Neural progenitor cell (in vitro differentiated cells): ENCODE measurements at regions not wholly inside any gene's neighbourhood (a gene's known extent, or its start where the extent isn't known, plus 50 kb on each side); places are given as distances from the start of the nearest gene placed in this dataset.

Experiments used
- DNase-seq: peaks from one replicate; pipeline ENCODE4 v3.0.0-alpha.2; 2016; ENCODE audit warnings: low spot score
- H2AFZ ChIP-seq: fragments of 200-600 bp; sonication (generic); replicated peaks from 2 replicates; pipeline ENCODE4 v1.6.1; 2016; ENCODE audit warnings: antibody characterized with exemption
- H3F3A ChIP-seq: fragments of 200-600 bp; sonication (generic); 2 replicates; pipeline ENCODE4 v1.6.1; 2016; ENCODE audit warnings: antibody characterized with exemption, low read depth
- H3K27ac ChIP-seq: fragments of 200-600 bp; sonication (generic); 2 replicates; pipeline ENCODE4 v1.5.1; 2016; ENCODE audit warnings: mild to moderate bottlenecking
- H3K27me3 ChIP-seq: fragments of 200-600 bp; sonication (generic); 2 replicates; pipeline ENCODE4 v1.6.1; 2016; ENCODE audit warnings: mild to moderate bottlenecking, moderate library complexity
- H3K36me3 ChIP-seq: fragments of 200-600 bp; sonication (generic); 2 replicates; pipeline ENCODE4 v1.5.1; 2016
- H3K4me1 ChIP-seq: fragments of 200-600 bp; sonication (generic); 2 replicates; pipeline ENCODE4 v1.6.1; 2016; ENCODE audit warnings: mixed run types
- H3K4me2 ChIP-seq: fragments of 200-600 bp; sonication (generic); 2 replicates; pipeline ENCODE4 v1.6.1; 2016
- H3K4me3 ChIP-seq: fragments of 200-600 bp; sonication (generic); 2 replicates; pipeline ENCODE4 v1.5.1; 2016
- H3K79me2 ChIP-seq: fragments of 200-600 bp; sonication (generic); 2 replicates; pipeline ENCODE4 v1.6.1; 2016; ENCODE audit warnings: low read depth
- H3K9ac ChIP-seq: fragments of 200-600 bp; sonication (generic); 2 replicates; pipeline ENCODE4 v1.6.1; 2016
- H3K9me3 ChIP-seq: fragments of 200-600 bp; sonication (generic); 2 replicates; pipeline ENCODE4 v1.5.1; 2016; ENCODE audit warnings: low read depth
- H4K20me1 ChIP-seq: fragments of 200-600 bp; sonication (generic); 2 replicates; pipeline ENCODE4 v1.6.1; 2016; ENCODE audit warnings: low read depth
- H3K27ac Mint-ChIP-seq: 3 replicates; pipeline ENCODE4 v1.8.0; 2021; ENCODE audit warnings: mixed read lengths
- H3K27me3 Mint-ChIP-seq: 2 replicates; pipeline ENCODE4 v1.8.0; 2022; ENCODE audit warnings: low read depth, mild to moderate bottlenecking, inconsistent platforms, moderate library complexity, mixed read lengths; ENCODE audit not compliant: insufficient read depth
- H3K36me3 Mint-ChIP-seq: 3 replicates; pipeline ENCODE4 v1.8.0; 2021; ENCODE audit warnings: mixed read lengths
- H3K4me1 Mint-ChIP-seq: 3 replicates; pipeline ENCODE4 v1.8.0; 2021; ENCODE audit warnings: mixed read lengths
- H3K4me3 Mint-ChIP-seq: 3 replicates; pipeline ENCODE4 v1.8.0; 2021; ENCODE audit warnings: mild to moderate bottlenecking, moderate library complexity, mixed read lengths
- H3K9me3 Mint-ChIP-seq: 3 replicates; pipeline ENCODE4 v1.8.0; 2020; ENCODE audit warnings: mixed read lengths
- CTCF ChIP-seq: fragments of 200-600 bp; sonication (generic); IDR thresholded peaks from 2 replicates; pipeline ENCODE4 v1.5.1; 2017; ENCODE audit warnings: antibody characterized with exemption, mild to moderate bottlenecking
- EZH2 ChIP-seq: fragments of 200-600 bp; sonication (generic); IDR thresholded peaks from 2 replicates; pipeline ENCODE4 v1.6.1; 2017; ENCODE audit warnings: antibody characterized with exemption, mild to moderate bottlenecking, moderate library complexity
- EZH2phosphoT487 ChIP-seq: fragments of 200-600 bp; sonication (generic); IDR thresholded peaks from 2 replicates; pipeline ENCODE4 v1.6.1; 2017; ENCODE audit warnings: antibody characterized with exemption

GRCh38 chr3:111373861-111374260 lies 168.1 kb upstream of the CD96 start:
- no peaks in the 10 kb centered on the region for H3K79me2 ChIP-seq
- H3K9me3 ChIP-seq = no peaks in the 10 kb centered on the region
- no peaks in the 10 kb centered on the region for H3K36me3 ChIP-seq
- no peaks in the 10 kb centered on the region for H3K4me1 ChIP-seq
- Mint-ChIP-seq H3K4me1 (no peaks in the 10 kb centered on the region), H3K4me3 (no peak overlapping the region), H3K36me3 (no peaks in the 10 kb centered on the region), H3K27me3 (peaks cover 2% of the 10 kb centered on the region), H3K9me3 (peaks cover 28% of the 10 kb centered on the region), H3K27ac (no peak overlapping the region)
- H3K9ac ChIP-seq = no peak overlapping the region
- H2AFZ ChIP-seq = no peak overlapping the region
- no peak overlapping the region for H3K4me2 ChIP-seq
- no peaks in the 10 kb centered on the region for H3F3A ChIP-seq
- H4K20me1 ChIP-seq = no peaks in the 10 kb centered on the region
- H3K4me3 ChIP-seq = no peak overlapping the region
- no peak overlapping the region for H3K27ac ChIP-seq
- TF ChIP-seq CTCF = no peak
- TF ChIP-seq EZH2phosphoT487 = no peak
- no peak for TF ChIP-seq EZH2
- no peaks in the 10 kb centered on the region for H3K27me3 ChIP-seq
- DNase-seq = no peak

- TF ChIP-seq EZH2phosphoT487 = no peak
- no peak for TF ChIP-seq EZH2
- TF ChIP-seq CTCF = no peak
Measured at GRCh38 chr3:111385971-111386495, 156.0 kb upstream of the CD96 start.

GRCh38 chr3:111392894-111393398 lies 149.1 kb upstream of the CD96 start:
- peaks cover 3% of the 10 kb centered on the region for H3K9me3 Mint-ChIP-seq

More at GRCh38 chr3:111385971-111386495, 156.0 kb upstream of the CD96 start:
- H3K9me3 Mint-ChIP-seq = peaks cover 4% of the 10 kb centered on the region
- H3K27me3 Mint-ChIP-seq = no peaks in the 10 kb centered on the region
- no peaks in the 10 kb centered on the region for H3K36me3 ChIP-seq
- no peak overlapping the region for H3K4me3 Mint-ChIP-seq
- H3K27ac Mint-ChIP-seq = no peak overlapping the region
- no peaks in the 10 kb centered on the region for H3K4me1 ChIP-seq
- H3K4me3 ChIP-seq = no peak overlapping the region
- no peaks in the 10 kb centered on the region for H4K20me1 ChIP-seq
- no peaks in the 10 kb centered on the region for H3K9me3 ChIP-seq
- H2AFZ ChIP-seq = no peak overlapping the region
- H3K79me2 ChIP-seq = no peaks in the 10 kb centered on the region
- H3K4me2 ChIP-seq = no peak overlapping the region
- no peak overlapping the region for H3K9ac ChIP-seq
- H3K4me1 Mint-ChIP-seq = no peaks in the 10 kb centered on the region
- no peaks in the 10 kb centered on the region for H3K36me3 Mint-ChIP-seq
- no peaks in the 10 kb centered on the region for H3K27me3 ChIP-seq
- H3K27ac ChIP-seq = no peak overlapping the region
- no peak for DNase-seq
- no peaks in the 10 kb centered on the region for H3F3A ChIP-seq

More at GRCh38 chr3:111392894-111393398, 149.1 kb upstream of the CD96 start:
- Histone ChIP-seq H3K27ac (no peak overlapping the region), H3K4me3 (no peak overlapping the region), H2AFZ (no peak overlapping the region), H3K27me3 (no peaks in the 10 kb centered on the region), H3F3A (no peaks in the 10 kb centered on the region), H3K4me2 (no peak overlapping the region), H3K4me1 (no peaks in the 10 kb centered on the region), H4K20me1 (no peaks in the 10 kb centered on the region), H3K36me3 (no peaks in the 10 kb centered on the region), H3K79me2 (no peaks in the 10 kb centered on the region), H3K9me3 (no peaks in the 10 kb centered on the region), H3K9ac (no peak overlapping the region)
- no peaks in the 10 kb centered on the region for H3K36me3 Mint-ChIP-seq
- H3K27me3 Mint-ChIP-seq = no peaks in the 10 kb centered on the region
- DNase-seq = no peak
- no peak overlapping the region for H3K27ac Mint-ChIP-seq
- no peak for TF ChIP-seq EZH2phosphoT487
- no peak for TF ChIP-seq EZH2
- TF ChIP-seq CTCF = no peak
- H3K4me1 Mint-ChIP-seq = no peaks in the 10 kb centered on the region
- no peak overlapping the region for H3K4me3 Mint-ChIP-seq
